ENCODE measurements at regions not wholly inside any gene's neighbourhood (a gene's known extent, or its start where the extent isn't known, plus 50 kb on each side); places are given as distances from the start of the nearest gene placed in this dataset.

- TF ChIP-seq CTCF (conservative IDR thresholded peaks at IDR 0.05; ENCODE audit: low read length) (no peak), EZH2phosphoT487 (IDR thresholded peaks at IDR 0.05; ENCODE audit: borderline replicate concordance, low read depth, low read length) (no peak)
These were observed 103.7 kb upstream of the EEA1 start for GRCh38 chr12:93032758-93033157.

Data from OCI-LY7 (cell line).